A549 (cell line): ENCODE measurements at regions not wholly inside any gene's neighbourhood (a gene's known extent, or its start where the extent isn't known, plus 50 kb on each side); places are given as distances from the start of the nearest gene placed in this dataset.

Experiments
- ATAC-seq, 2 experiments: fragments of 200-7000 bp in 1 of 2; fragments of >200 bp in 1 of 2; cut with Nextera tagmentation in 1 of 2; cut with Tn5 transposase in 1 of 2; 3 replicates each; pipeline versions ENCODE4 v1.8.0 to v1.9.1; 2018 to 2020; ENCODE audit warnings: mild to moderate bottlenecking in 1 of 2, moderate library complexity in 1 of 2
- CTCF ChIA-PET: fragments of 300-600 bp; sonication (Branson Sonifier 250); formaldehyde crosslinking; extraction: SDS; loops from one replicate; lab custom pipeline; 2021; ENCODE audit warnings: antibody characterized with exemption, inconsistent platforms; lab: Yijun Ruan, JAX
- POLR2A ChIA-PET: fragments of 350-600 bp; formaldehyde crosslinking; extraction: SDS; loops from one replicate; lab custom pipeline; 2021; ENCODE audit warnings: antibody characterized with exemption, inconsistent platforms; lab: Yijun Ruan, JAX
- DNase-seq, 2 experiments: peaks; one replicate each; pipeline versions ENCODE4 v3.0.0 to v3.0.0-alpha.2; 2011 to 2016; ENCODE audit warnings: low read depth in 1 of 2, low spot score in 1 of 2
- FAIRE-seq: peaks from 2 replicates; lab custom pipeline; 2011; peaks lifted over from hg19 to GRCh38; lab: Jason Lieb, UNC
- H3K27ac ChIP-seq, 2 experiments: fragments of >200 bp; sonication (Bioruptor Twin); formaldehyde crosslinking; 3 replicates each; pipeline ENCODE4 v1.5.1; 2016 to 2017
- H3K4me1 ChIP-seq: fragments of >200 bp; sonication (Bioruptor Twin); formaldehyde crosslinking; 3 replicates; pipeline ENCODE4 v1.6.1; 2016
- H3K4me2 ChIP-seq: fragments of >200 bp; sonication (Bioruptor Twin); formaldehyde crosslinking; 3 replicates; pipeline ENCODE4 v1.6.1; 2016
- H3K4me3 ChIP-seq: fragments of >200 bp; sonication (Bioruptor Twin); formaldehyde crosslinking; 3 replicates; pipeline ENCODE4 v1.5.1; 2016
- H3K9me3 ChIP-seq: fragments of >200 bp; sonication (Bioruptor Twin); formaldehyde crosslinking; 3 replicates; pipeline ENCODE4 v1.6.1; 2016
- BHLHE40 ChIP-seq: IDR thresholded peaks from 2 replicates; pipeline ENCODE4 v1.6.1; 2012; ENCODE audit warnings: low read depth, low read length, inconsistent platforms
- CBX8 ChIP-seq: fragments of 200-600 bp; sonication (generic); IDR thresholded peaks from 2 replicates; pipeline ENCODE4 v1.6.1; 2016
- CHD4 ChIP-seq: fragments of 200-600 bp; sonication (generic); IDR thresholded peaks from 2 replicates; pipeline ENCODE4 v1.6.1; 2016; ENCODE audit warnings: antibody characterized with exemption, mild to moderate bottlenecking, borderline replicate concordance
- FOSL2 ChIP-seq, 2 experiments: fragments of 450-650 bp in 1 of 2; fragments of >200 bp in 1 of 2; sonication (Bioruptor Twin) in 1 of 2; formaldehyde crosslinking; IDR thresholded peaks; 2 replicates each; pipeline versions ENCODE4 v1.5.0 to v1.6.1; 2016 to 2020; ENCODE audit warnings: mild to moderate bottlenecking in 1 of 2, moderate library complexity in 1 of 2
- FOXS1 ChIP-seq: fragments of 250-450 bp; sonication (Bioruptor Pico); IDR thresholded peaks from 2 replicates; pipeline ENCODE4 v1.5.0; 2020; ENCODE audit warnings: mild to moderate bottlenecking, moderate library complexity
- HDAC2 ChIP-seq: fragments of 200-600 bp; sonication (generic); IDR thresholded peaks from 2 replicates; pipeline ENCODE4 v1.6.1; 2016
- HEYL ChIP-seq: fragments of 250-450 bp; sonication (Bioruptor Pico); IDR thresholded peaks from 2 replicates; pipeline ENCODE4 v1.8.0; 2021; ENCODE audit warnings: mild to moderate bottlenecking, moderate library complexity
- KDM1A ChIP-seq: fragments of 200-600 bp; sonication (generic); IDR thresholded peaks from 2 replicates; pipeline ENCODE4 v1.6.1; 2016; ENCODE audit warnings: low read depth, mild to moderate bottlenecking
- KDM5A ChIP-seq: fragments of 200-600 bp; sonication (generic); IDR thresholded peaks from 2 replicates; pipeline ENCODE4 v1.6.1; 2016; ENCODE audit warnings: antibody characterized with exemption, mild to moderate bottlenecking
- MAZ ChIP-seq: fragments of 150-350 bp; IDR thresholded peaks from 2 replicates; pipeline ENCODE4 v1.6.1; 2014; ENCODE audit warnings: antibody characterized with exemption, low read depth, low read length, borderline replicate concordance
- NPAS2 ChIP-seq: fragments of 250-450 bp; sonication (Bioruptor Pico); IDR thresholded peaks from 2 replicates; pipeline ENCODE4 v1.8.0; 2022; ENCODE audit warnings: mild to moderate bottlenecking, moderate library complexity, borderline replicate concordance
- NR3C1 ChIP-seq: fragments of >200 bp; sonication (Bioruptor Twin); formaldehyde crosslinking; IDR thresholded peaks from 3 replicates; pipeline ENCODE4 v1.6.1; 2017
- TFCP2L1 ChIP-seq: fragments of 250-450 bp; sonication (Bioruptor Pico); IDR thresholded peaks from 2 replicates; pipeline ENCODE4 v1.5.0; 2021; ENCODE audit warnings: mild to moderate bottlenecking
- ZFP36 ChIP-seq: fragments of 450-650 bp; IDR thresholded peaks from 2 replicates; pipeline ENCODE4 v1.6.1; 2014; ENCODE audit warnings: borderline replicate concordance; ENCODE audit not compliant: partially characterized antibody
- WGBS: methylation state at CpG from one replicate; pipeline ENCODE4 v1.1.6; 2017; ENCODE audit errors: missing lambda C conversion rate; 5-methylcytosine and 5-hydroxymethylcytosine counted together
- TF ChIP-seq, protein P1 (sequence below): fragments of >200 bp; sonication (Bioruptor Twin); formaldehyde crosslinking; IDR thresholded peaks from 3 replicates; pipeline ENCODE4 v1.5.1; 2016
- TF ChIP-seq, protein P2 (sequence below): fragments of 200-600 bp; sonication (generic); IDR thresholded peaks from 2 replicates; pipeline ENCODE4 v1.6.1; 2016; ENCODE audit warnings: antibody characterized with exemption, mild to moderate bottlenecking, moderate library complexity
- TF ChIP-seq, protein P3 (sequence below): fragments of >200 bp; sonication (Bioruptor Twin); formaldehyde crosslinking; IDR thresholded peaks from 3 replicates; pipeline ENCODE4 v1.6.1; 2016
- TF ChIP-seq, protein P4 (sequence below): IDR thresholded peaks from 2 replicates; pipeline ENCODE4 v1.6.1; 2012
- TF ChIP-seq, protein P5 (sequence below): IDR thresholded peaks from 2 replicates; pipeline ENCODE4 v1.6.1; 2012; ENCODE audit warnings: low read depth, borderline replicate concordance
- TF ChIP-seq, protein P6 (sequence below): fragments of 450-650 bp; IDR thresholded peaks from 2 replicates; pipeline ENCODE4 v1.6.1; 2014; ENCODE audit warnings: antibody characterized with exemption

DNA sequence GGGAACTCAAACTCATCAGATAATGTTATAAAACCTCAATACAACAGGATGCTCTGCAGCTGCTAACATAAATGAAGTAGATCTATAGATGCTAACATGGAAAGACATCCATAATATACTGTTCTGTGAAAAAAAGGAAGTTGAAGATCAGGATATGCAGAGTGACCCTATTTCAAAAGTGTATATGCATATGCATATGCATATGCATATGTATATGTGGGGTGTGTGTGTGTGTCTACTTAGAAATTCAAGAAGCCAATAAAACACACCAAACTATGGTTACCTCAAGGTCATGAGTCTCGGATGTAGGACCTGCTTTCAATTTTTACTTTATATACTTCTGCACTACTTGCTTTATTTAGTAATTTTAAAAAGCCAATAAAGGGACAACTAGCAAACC lies 125.6 kb downstream of the ABHD5 start:
- ChIA-PET POLR2A (no interaction called here), CTCF (no interaction called here)
- no peaks in the 10 kb centered on the region for H3K4me1 ChIP-seq
- H3K4me3 ChIP-seq: no peak overlapping the region
- TF ChIP-seq KDM5A: no peak
- no peak for TF ChIP-seq NR3C1
- TF ChIP-seq KDM1A: no peak
- TF ChIP-seq, protein P1, sequence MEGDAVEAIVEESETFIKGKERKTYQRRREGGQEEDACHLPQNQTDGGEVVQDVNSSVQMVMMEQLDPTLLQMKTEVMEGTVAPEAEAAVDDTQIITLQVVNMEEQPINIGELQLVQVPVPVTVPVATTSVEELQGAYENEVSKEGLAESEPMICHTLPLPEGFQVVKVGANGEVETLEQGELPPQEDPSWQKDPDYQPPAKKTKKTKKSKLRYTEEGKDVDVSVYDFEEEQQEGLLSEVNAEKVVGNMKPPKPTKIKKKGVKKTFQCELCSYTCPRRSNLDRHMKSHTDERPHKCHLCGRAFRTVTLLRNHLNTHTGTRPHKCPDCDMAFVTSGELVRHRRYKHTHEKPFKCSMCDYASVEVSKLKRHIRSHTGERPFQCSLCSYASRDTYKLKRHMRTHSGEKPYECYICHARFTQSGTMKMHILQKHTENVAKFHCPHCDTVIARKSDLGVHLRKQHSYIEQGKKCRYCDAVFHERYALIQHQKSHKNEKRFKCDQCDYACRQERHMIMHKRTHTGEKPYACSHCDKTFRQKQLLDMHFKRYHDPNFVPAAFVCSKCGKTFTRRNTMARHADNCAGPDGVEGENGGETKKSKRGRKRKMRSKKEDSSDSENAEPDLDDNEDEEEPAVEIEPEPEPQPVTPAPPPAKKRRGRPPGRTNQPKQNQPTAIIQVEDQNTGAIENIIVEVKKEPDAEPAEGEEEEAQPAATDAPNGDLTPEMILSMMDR: no peak
- TF ChIP-seq, protein P2, sequence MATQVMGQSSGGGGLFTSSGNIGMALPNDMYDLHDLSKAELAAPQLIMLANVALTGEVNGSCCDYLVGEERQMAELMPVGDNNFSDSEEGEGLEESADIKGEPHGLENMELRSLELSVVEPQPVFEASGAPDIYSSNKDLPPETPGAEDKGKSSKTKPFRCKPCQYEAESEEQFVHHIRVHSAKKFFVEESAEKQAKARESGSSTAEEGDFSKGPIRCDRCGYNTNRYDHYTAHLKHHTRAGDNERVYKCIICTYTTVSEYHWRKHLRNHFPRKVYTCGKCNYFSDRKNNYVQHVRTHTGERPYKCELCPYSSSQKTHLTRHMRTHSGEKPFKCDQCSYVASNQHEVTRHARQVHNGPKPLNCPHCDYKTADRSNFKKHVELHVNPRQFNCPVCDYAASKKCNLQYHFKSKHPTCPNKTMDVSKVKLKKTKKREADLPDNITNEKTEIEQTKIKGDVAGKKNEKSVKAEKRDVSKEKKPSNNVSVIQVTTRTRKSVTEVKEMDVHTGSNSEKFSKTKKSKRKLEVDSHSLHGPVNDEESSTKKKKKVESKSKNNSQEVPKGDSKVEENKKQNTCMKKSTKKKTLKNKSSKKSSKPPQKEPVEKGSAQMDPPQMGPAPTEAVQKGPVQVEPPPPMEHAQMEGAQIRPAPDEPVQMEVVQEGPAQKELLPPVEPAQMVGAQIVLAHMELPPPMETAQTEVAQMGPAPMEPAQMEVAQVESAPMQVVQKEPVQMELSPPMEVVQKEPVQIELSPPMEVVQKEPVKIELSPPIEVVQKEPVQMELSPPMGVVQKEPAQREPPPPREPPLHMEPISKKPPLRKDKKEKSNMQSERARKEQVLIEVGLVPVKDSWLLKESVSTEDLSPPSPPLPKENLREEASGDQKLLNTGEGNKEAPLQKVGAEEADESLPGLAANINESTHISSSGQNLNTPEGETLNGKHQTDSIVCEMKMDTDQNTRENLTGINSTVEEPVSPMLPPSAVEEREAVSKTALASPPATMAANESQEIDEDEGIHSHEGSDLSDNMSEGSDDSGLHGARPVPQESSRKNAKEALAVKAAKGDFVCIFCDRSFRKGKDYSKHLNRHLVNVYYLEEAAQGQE: no peak
- TF ChIP-seq, protein P3, sequence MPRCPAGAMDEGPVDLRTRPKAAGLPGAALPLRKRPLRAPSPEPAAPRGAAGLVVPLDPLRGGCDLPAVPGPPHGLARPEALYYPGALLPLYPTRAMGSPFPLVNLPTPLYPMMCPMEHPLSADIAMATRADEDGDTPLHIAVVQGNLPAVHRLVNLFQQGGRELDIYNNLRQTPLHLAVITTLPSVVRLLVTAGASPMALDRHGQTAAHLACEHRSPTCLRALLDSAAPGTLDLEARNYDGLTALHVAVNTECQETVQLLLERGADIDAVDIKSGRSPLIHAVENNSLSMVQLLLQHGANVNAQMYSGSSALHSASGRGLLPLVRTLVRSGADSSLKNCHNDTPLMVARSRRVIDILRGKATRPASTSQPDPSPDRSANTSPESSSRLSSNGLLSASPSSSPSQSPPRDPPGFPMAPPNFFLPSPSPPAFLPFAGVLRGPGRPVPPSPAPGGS: no peak
- TF ChIP-seq MAZ: no peak
- TF ChIP-seq HEYL (CRISPR knock-in tag): no peak
- TF ChIP-seq FOXS1 (CRISPR knock-in tag): no peak
- H3K4me2 ChIP-seq: no peak overlapping the region
- H3K9me3 ChIP-seq: no peaks in the 10 kb centered on the region
- H3K27ac ChIP-seq: no peak overlapping the region
- ATAC-seq: no peak
- no peak for FAIRE-seq
- 77% methylated on average over 1 of the region's 1 CpG for WGBS
- DNase-seq: no peak

DNA sequence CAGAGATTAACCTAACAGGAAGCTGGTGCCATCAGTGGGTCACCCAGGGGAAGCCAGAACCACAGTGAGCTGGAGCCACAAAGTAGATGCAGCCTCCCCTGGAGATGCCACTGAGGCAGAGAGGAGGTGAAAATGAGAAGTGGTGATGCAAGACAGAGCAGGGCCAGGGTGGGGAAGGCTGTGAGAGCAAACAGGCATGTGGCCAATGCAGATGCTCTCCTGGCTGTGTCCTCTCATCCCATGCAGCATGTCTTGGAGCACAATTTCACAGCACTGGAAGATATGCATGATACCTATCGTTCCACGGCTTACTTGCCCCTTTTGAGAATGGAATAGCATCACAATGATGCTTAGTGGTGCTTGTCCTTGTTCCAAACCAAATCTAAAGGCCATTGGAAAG lies 126.3 kb downstream of the ABHD5 start:
- FAIRE-seq: no peak
- no peak overlapping the region for H3K4me2 ChIP-seq
- TF ChIP-seq FOSL2 (IDR thresholded peaks at IDR 0.05) (no peak), FOSL2 (CRISPR knock-in tag; IDR thresholded peaks at IDR 0.05) (no peak)
- H3K27ac ChIP-seq: no peak overlapping the region
- POLR2A ChIA-PET: no interaction called here
- ATAC-seq: no peak
- CTCF ChIA-PET: interaction anchor here (0.9 kb wide), 1 partner anchor 12 kb away, joined by 3 read pairs; no protein-coding TSS in a partner anchor
- 89% methylated on average over 2 of the region's 2 CpGs for WGBS
- no peak for DNase-seq
- H3K4me1 ChIP-seq: no peaks in the 10 kb centered on the region
- H3K4me3 ChIP-seq: no peak overlapping the region
- no peaks in the 10 kb centered on the region for H3K9me3 ChIP-seq

DNA sequence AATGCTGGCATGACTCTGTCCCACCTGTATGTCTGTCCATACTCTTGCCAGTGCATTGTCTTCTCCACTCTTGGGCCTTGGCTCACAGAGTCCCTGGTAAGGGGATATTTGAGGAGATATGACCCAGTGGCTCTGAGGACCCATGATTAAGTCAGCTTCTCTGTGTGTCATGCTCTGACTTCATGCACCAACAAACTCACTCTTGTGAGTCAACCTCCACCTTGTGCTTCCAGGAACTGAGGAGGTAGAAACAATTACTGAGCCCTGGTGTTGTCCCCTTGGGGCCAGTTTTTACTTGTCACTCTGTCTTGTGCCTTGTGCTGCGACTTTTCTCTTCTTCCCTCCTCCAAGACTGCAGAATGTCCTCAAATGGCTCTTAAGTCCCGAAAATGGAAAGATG lies 127.1 kb downstream of the ABHD5 start:
- Histone ChIP-seq H3K9me3 (no peaks in the 10 kb centered on the region), H3K4me3 (no peak overlapping the region), H3K27ac (no peak overlapping the region), H3K4me1 (no peaks in the 10 kb centered on the region), H3K4me2 (no peak overlapping the region)
- no peak for FAIRE-seq
- TF ChIP-seq ZFP36 (no peak), KDM5A (no peak), CHD4 (no peak), TFCP2L1 (CRISPR knock-in tag) (no peak), NPAS2 (CRISPR knock-in tag) (no peak), HDAC2 (no peak), CBX8 (no peak), BHLHE40 (no peak)
- TF ChIP-seq, protein P1: no peak
- TF ChIP-seq, protein P4, sequence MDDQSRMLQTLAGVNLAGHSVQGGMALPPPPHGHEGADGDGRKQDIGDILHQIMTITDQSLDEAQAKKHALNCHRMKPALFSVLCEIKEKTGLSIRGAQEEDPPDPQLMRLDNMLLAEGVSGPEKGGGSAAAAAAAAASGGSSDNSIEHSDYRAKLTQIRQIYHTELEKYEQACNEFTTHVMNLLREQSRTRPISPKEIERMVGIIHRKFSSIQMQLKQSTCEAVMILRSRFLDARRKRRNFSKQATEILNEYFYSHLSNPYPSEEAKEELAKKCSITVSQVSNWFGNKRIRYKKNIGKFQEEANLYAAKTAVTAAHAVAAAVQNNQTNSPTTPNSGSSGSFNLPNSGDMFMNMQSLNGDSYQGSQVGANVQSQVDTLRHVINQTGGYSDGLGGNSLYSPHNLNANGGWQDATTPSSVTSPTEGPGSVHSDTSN: no peak
- TF ChIP-seq, protein P5, sequence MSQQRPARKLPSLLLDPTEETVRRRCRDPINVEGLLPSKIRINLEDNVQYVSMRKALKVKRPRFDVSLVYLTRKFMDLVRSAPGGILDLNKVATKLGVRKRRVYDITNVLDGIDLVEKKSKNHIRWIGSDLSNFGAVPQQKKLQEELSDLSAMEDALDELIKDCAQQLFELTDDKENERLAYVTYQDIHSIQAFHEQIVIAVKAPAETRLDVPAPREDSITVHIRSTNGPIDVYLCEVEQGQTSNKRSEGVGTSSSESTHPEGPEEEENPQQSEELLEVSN: no peak
- TF ChIP-seq, protein P6, sequence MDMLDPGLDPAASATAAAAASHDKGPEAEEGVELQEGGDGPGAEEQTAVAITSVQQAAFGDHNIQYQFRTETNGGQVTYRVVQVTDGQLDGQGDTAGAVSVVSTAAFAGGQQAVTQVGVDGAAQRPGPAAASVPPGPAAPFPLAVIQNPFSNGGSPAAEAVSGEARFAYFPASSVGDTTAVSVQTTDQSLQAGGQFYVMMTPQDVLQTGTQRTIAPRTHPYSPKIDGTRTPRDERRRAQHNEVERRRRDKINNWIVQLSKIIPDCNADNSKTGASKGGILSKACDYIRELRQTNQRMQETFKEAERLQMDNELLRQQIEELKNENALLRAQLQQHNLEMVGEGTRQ: no peak
- WGBS: 53% methylated on average over 2 of the region's 2 CpGs
- no peak for DNase-seq
- ChIA-PET CTCF (interaction anchor here (0.9 kb wide), 1 partner anchor 11 kb away, joined by 3 read pairs; no protein-coding TSS in a partner anchor), POLR2A (no interaction called here)
- no peak for ATAC-seq
